ENCODE measurements at regions not wholly inside any gene's neighbourhood (a gene's known extent, or its start where the extent isn't known, plus 50 kb on each side); places are given as distances from the start of the nearest gene placed in this dataset.

GRCh38 chr2:37752766-37753165 is 81.3 kb upstream of the CDC42EP3 start:
- TF ChIP-seq FOXP2 (optimal IDR thresholded peaks at IDR 0.05; ENCODE audit: borderline replicate concordance, extremely low read depth, extremely low read length, insufficient read depth): no peak
- TF ChIP-seq TAF1 (IDR thresholded peaks at IDR 0.05; ENCODE audit: borderline replicate concordance, insufficient read depth, low read length): no peak
- TF ChIP-seq REST (IDR thresholded peaks at IDR 0.05; ENCODE audit: insufficient read depth in 1 of 2, low read depth in 2 of 2, low read length in 2 of 2): no peak
- no peak for TF ChIP-seq SIN3A (IDR thresholded peaks at IDR 0.05; ENCODE audit: borderline replicate concordance, insufficient read depth, low read length)
- no peak for TF ChIP-seq POLR2AphosphoS5 (IDR thresholded peaks at IDR 0.05; ENCODE audit: low read depth, low read length)

GRCh38 chr2:37753758-37754157 is 82.3 kb upstream of the CDC42EP3 start:
- no peak for TF ChIP-seq REST (IDR thresholded peaks at IDR 0.05; ENCODE audit: insufficient read depth in 1 of 2, low read depth in 2 of 2, low read length in 2 of 2)
- TF ChIP-seq SIN3A (IDR thresholded peaks at IDR 0.05; ENCODE audit: borderline replicate concordance, insufficient read depth, low read length): no peak
- no peak for TF ChIP-seq POLR2AphosphoS5 (IDR thresholded peaks at IDR 0.05; ENCODE audit: low read depth, low read length)

GRCh38 chr2:37760471-37760870 is 89.0 kb upstream of the CDC42EP3 start:
- TF ChIP-seq POLR2AphosphoS5 (IDR thresholded peaks at IDR 0.05; ENCODE audit: low read depth, low read length) (no peak), SIN3A (IDR thresholded peaks at IDR 0.05; ENCODE audit: borderline replicate concordance, insufficient read depth, low read length) (no peak), REST (IDR thresholded peaks at IDR 0.05; ENCODE audit: insufficient read depth in 1 of 2, low read depth in 2 of 2, low read length in 2 of 2) (no peak), TAF1 (IDR thresholded peaks at IDR 0.05; ENCODE audit: borderline replicate concordance, insufficient read depth, low read length) (no peak), FOXP2 (optimal IDR thresholded peaks at IDR 0.05; ENCODE audit: borderline replicate concordance, extremely low read depth, extremely low read length, insufficient read depth) (no peak)

GRCh38 chr2:37764739-37765138 is 93.3 kb upstream of the CDC42EP3 start:
- no peak for TF ChIP-seq SIN3A (IDR thresholded peaks at IDR 0.05; ENCODE audit: borderline replicate concordance, insufficient read depth, low read length)
- TF ChIP-seq POLR2AphosphoS5 (IDR thresholded peaks at IDR 0.05; ENCODE audit: low read depth, low read length): no peak
- TF ChIP-seq REST (IDR thresholded peaks at IDR 0.05; ENCODE audit: insufficient read depth in 1 of 2, low read depth in 2 of 2, low read length in 2 of 2): no peak
- TF ChIP-seq FOXP2 (optimal IDR thresholded peaks at IDR 0.05; ENCODE audit: borderline replicate concordance, extremely low read depth, extremely low read length, insufficient read depth): no peak
- TF ChIP-seq TAF1 (IDR thresholded peaks at IDR 0.05; ENCODE audit: borderline replicate concordance, insufficient read depth, low read length): no peak

DNA sequence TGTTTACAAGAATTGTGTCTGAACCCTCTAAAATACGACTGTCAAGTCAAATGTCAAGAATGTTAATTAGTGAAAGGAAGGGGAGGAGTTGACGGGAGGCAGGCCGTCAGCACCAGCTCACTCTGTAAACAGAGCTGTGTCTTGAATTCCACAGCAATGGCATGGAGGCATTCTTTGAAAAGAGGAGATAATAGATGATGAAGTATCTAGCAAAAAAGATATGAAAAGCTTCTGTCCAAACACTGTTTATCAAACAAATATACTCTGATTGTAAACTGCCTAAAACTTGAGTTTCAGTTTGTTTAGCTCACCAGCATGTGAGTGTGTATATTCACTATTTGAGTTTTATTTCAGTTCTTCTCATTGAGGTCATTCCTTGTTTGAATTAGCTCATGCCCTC is 94.7 kb upstream of the CDC42EP3 start:
- no peak for TF ChIP-seq REST (IDR thresholded peaks at IDR 0.05; ENCODE audit: insufficient read depth in 1 of 2, low read depth in 2 of 2, low read length in 2 of 2)
- TF ChIP-seq SIN3A (IDR thresholded peaks at IDR 0.05; ENCODE audit: borderline replicate concordance, insufficient read depth, low read length): no peak
